ENCODE measurements at regions not wholly inside any gene's neighbourhood (a gene's known extent, or its start where the extent isn't known, plus 50 kb on each side); places are given as distances from the start of the nearest gene placed in this dataset.

DNA sequence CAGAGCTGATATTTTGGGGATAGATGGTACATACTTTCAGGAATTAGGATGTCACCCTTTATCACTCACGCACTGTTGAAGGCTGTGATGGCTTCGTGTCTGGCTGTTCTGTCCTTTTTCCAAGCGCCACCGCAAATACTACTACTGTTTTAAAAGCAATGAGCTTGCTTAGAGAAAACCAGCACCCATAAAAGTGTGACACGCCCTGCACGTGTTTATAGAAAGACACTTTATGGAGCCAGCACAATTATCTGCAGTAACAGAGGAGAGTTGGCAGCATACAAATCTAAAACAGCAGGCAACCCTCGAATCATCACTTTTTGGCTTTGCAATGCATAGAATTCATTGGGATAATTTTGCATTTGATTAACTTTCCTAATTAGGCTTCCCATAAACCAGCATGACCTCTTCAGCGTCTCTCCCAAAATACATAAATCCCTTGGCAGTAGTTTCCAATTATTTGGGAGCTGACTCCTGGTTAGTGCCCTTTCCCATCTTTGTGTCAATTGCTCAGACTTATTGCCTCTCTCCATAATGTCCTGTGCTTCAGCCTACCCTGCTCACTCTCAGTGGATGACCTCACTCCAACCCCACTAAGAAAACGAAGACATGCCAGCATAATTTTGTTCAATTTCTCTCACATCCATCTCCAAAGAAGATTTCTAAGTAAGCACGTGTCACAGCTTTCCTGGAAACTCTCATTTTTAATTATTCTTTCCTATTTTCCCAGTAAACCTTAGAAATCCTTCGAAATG lies 118.7 kb upstream of the LARGE1 start:
- no peak overlapping the region for H3K9ac ChIP-seq (replicated peaks; ENCODE audit: extremely low read depth, insufficient read depth, low read length)
- H3K79me2 ChIP-seq (ENCODE audit: control insufficient read depth, insufficient read depth, low read length), result no peaks in the 10 kb centered on the region
- H3K4me2 ChIP-seq (ENCODE audit: insufficient read depth, low read length), result no peak overlapping the region
- H3K27ac ChIP-seq (ENCODE audit: insufficient read depth, low read depth, low read length), result no peak overlapping the region
- dilution Hi-C loops (cut with MboI; ENCODE audit: extremely low pct_ligation_motif_present, low sequenced_read_pairs) (no loop called here), intact Hi-C loops (cut with micrococcal nuclease) (no loop called here)
- TF ChIP-seq, protein P1, sequence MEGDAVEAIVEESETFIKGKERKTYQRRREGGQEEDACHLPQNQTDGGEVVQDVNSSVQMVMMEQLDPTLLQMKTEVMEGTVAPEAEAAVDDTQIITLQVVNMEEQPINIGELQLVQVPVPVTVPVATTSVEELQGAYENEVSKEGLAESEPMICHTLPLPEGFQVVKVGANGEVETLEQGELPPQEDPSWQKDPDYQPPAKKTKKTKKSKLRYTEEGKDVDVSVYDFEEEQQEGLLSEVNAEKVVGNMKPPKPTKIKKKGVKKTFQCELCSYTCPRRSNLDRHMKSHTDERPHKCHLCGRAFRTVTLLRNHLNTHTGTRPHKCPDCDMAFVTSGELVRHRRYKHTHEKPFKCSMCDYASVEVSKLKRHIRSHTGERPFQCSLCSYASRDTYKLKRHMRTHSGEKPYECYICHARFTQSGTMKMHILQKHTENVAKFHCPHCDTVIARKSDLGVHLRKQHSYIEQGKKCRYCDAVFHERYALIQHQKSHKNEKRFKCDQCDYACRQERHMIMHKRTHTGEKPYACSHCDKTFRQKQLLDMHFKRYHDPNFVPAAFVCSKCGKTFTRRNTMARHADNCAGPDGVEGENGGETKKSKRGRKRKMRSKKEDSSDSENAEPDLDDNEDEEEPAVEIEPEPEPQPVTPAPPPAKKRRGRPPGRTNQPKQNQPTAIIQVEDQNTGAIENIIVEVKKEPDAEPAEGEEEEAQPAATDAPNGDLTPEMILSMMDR (IDR thresholded peaks at IDR 0.05; ENCODE audit: extremely low read depth in 1 of 2, insufficient read depth in 1 of 2, low read depth in 1 of 2, low read length in 2 of 2), result no peak
- TF ChIP-seq POLR2A (IDR thresholded peaks at IDR 0.05; ENCODE audit: low read depth, low read length) (no peak), JUN (IDR thresholded peaks at IDR 0.05; ENCODE audit: borderline replicate concordance, insufficient read depth, insufficient read length, low read depth) (no peak), MYC (IDR thresholded peaks at IDR 0.05; ENCODE audit: low read depth, low read length) (no peak), EZH2 (IDR thresholded peaks at IDR 0.05; ENCODE audit: borderline replicate concordance, low read depth, low read length, severe bottlenecking) (no peak), FOS (IDR thresholded peaks at IDR 0.05; ENCODE audit: borderline replicate concordance, insufficient read depth, low read length) (no peak), GATA2 (IDR thresholded peaks at IDR 0.05; ENCODE audit: insufficient read depth, insufficient read length, low read depth, low read length) (no peak), POLR2AphosphoS5 (IDR thresholded peaks at IDR 0.05; ENCODE audit: insufficient read depth, low read depth, low read length) (no peak)
- TF ChIP-seq, protein P2, sequence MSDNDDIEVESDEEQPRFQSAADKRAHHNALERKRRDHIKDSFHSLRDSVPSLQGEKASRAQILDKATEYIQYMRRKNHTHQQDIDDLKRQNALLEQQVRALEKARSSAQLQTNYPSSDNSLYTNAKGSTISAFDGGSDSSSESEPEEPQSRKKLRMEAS (IDR thresholded peaks at IDR 0.05; ENCODE audit: insufficient read depth, insufficient read length), result no peak
- no peaks in the 10 kb centered on the region for H3K4me1 ChIP-seq (ENCODE audit: control insufficient read depth, extremely low read depth, insufficient read depth, low read length)
- H3K9me3 ChIP-seq (replicated peaks; ENCODE audit: control insufficient read depth, insufficient read depth, low read length), result peaks cover 7% of the 10 kb centered on the region
- H3K9me1 ChIP-seq (replicated peaks; ENCODE audit: control insufficient read depth, extremely low read depth, insufficient read depth, low read length), result no peaks in the 10 kb centered on the region
- no peaks in the 10 kb centered on the region for H3K36me3 ChIP-seq (ENCODE audit: control insufficient read depth in 2 of 2, extremely low read depth in 1 of 2, insufficient read depth in 2 of 2, low read length in 2 of 2)
- no peak overlapping the region for H2AFZ ChIP-seq (ENCODE audit: low read depth, low read length)
- H4K20me1 ChIP-seq (replicated peaks; ENCODE audit: control insufficient read depth, extremely low read depth, insufficient read depth, low read length), result no peaks in the 10 kb centered on the region
- BruUV-seq (replicated peaks), result no TSS peak
- FAIRE-seq (no peak), DNase-seq (ENCODE audit: low read depth, low spot score) (no peak)
- no peak overlapping the region for H3K4me3 ChIP-seq (replicated peaks in 1 of 3; ENCODE audit: insufficient read depth in 1 of 3, low read depth in 1 of 3, low read length in 3 of 3)
- no peaks in the 10 kb centered on the region for H3K27me3 ChIP-seq (ENCODE audit: control insufficient read depth in 2 of 2, insufficient read depth in 2 of 2, low read length in 2 of 2)
- POLR2A ChIA-PET, result no interaction called here
- CTCF ChIA-PET, result no interaction called here

Data from endothelial cell of umbilical vein (primary cell).